ACHN (cell line): ENCODE measurements at regions not wholly inside any gene's neighbourhood (a gene's known extent, or its start where the extent isn't known, plus 50 kb on each side); places are given as distances from the start of the nearest gene placed in this dataset.
A peak's percentile ranks its signal among the peaks of the same experiment; 100 is the strongest.

Experiments
- DNase-seq: peaks from one replicate; pipeline ENCODE4 v3.0.0-alpha.2; 2015
- in situ Hi-C: cut with HindIII; loops from 2 replicates; pipeline ENCODE4 v1.10.0; 2017; ENCODE audit warnings: low sequenced_read_pairs, low pct_ligation_motif_present, low pct_unique_long_range_greater_than_20kb

DNA sequence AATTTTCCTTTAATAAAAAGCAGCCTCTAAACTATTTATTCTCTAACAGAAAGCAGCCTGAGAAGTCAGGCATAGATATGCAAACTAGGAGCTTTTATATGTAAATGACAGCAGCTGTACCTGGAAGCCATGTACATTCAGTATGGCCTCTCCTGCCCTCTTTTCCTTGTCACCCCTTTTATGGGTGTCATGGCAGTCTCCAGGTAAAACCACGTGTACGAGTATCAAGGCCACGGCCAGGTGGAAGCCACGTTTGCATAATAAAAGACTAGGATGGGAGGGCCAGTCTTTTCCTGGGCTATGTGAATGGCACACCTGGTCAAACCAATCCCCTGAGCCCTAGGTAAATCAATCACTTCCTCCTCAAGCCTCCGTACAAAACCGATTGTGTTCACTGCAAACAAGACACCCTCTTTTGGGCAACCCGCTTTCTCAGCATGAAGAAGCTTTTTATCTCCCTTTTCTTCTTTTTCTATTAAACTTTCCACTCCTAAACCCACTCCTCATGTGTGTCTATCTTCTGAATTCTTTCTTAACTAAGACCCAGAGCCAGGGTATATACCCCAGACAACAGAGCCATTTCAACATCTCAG lies 419.5 kb upstream of the CTNND2 start:
- no peak for DNase-seq
- in situ Hi-C loops: no loop called here

DNA sequence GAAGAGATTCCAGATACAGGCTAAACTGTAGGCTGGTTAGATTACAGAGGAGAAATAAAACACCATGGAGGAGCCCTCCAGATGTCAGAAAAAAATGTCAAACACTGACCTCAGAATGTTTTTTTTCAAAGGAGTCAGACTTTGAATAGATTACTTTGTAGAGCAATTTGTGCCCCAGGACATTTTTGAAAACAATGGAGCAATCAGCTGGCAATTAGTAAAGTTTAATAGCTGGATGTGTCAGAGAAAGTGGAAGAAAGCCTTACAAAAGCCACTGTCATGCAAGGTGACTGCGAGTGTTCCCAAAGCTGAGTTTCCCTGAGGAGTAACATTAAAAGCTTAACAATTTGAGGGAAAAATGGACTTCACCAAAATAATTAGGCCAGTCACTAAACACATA lies 417.8 kb upstream of the CTNND2 start:
- in situ Hi-C loops: no loop called here
- no peak for DNase-seq

DNA sequence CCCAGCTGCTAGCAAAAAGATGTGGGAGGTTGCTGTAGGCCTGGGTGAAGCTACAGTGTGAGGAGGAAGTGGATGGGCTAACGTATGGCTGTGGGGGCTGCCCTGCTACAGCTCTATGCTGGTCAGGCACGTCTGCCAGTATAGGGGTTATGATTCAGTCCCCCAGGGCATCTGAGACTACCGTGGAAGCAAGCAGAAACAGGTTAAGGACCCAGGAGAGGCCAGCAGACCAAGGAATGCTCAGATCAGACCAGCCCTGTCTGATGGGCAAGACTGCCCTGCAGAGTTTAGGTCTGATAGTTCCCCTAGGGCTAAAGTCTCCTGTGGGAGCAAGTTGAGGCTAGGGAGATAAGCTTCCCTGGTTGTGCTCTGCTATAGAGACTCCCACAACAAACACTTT lies 416.1 kb upstream of the CTNND2 start:
- in situ Hi-C loops: no loop called here

DNA sequence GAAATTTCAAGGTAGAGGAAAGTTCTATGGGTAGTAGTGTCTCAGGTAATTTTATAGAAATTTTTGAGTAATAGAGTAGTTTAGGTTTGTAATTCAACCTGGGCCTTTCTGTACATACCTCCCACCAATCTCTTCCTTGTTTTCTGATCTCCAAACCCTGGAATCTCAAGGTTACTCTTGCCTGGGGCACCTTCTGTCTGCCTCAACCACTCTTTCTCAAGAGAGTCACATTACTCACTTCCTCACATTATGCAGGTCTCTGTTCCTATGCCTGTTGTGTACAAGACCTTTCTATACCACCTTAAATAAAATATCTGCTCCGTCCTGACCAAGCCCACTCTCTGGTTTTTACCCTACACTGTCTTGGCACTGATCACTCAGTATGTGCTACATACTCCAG lies 412.6 kb upstream of the CTNND2 start:
- DNase-seq: no peak
- in situ Hi-C loops: no loop called here

More for the DNA sequence above, 416.1 kb upstream of the CTNND2 start:
- DNase-seq: no peak

DNA sequence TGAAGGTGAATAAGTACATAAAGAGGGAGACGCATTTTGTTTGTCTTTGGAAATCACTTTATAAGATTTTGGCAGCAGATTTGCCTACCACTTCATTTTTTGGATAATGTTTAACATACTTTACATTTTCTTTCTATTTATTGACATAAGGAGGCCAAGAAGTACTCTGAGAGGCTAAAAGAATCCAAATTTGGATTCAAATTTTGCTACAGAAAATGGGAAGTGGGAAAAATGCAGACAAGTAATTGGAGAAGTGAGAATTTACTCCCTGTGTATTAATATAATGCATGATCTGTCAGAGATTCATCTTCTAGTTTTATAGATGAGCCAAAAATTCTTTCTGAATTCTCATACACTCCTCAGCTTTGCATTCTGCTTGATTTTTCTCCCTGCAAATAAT lies 411.2 kb upstream of the CTNND2 start:
- no peak for DNase-seq
- in situ Hi-C loops: no loop called here

DNA sequence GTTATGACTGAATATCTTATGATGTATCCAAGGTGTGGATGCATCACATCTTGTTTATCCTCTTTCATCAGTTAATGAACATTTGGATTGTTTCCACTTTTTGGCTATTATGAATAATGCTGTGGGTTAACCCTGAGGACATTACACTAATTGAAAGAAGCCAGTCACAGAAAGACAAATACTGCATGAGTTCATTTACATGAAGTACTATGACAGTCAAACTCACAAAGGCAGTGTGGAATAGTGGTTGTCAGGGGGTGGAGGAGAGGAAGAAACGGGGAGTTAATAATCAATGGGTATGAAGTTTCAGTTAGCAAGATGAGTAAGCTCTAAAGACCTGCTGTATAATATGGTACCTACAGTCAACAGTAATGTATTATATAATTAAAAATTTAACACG lies 409.4 kb upstream of the CTNND2 start:
- in situ Hi-C loops: no loop called here
- DNase-seq: no peak

DNA sequence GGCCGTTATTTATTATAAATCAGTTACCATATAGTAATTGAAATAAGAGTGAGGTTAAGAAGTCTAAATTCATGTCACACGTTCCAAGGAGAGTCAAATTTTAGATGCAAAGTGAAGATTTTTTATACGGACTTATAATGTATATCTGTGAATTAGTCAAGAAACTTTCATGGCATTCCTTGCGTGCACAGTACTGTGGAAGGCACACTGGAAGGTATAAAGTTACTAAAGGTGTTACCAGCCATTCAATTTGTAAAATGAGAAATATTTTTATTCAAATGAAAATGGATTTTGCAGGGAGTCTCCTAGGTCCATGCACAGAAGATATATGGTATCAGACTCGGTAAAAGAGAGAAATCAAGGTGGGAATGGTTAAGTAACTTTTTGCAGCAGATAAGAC lies 408.1 kb upstream of the CTNND2 start:
- in situ Hi-C loops: no loop called here
- no peak for DNase-seq

DNA sequence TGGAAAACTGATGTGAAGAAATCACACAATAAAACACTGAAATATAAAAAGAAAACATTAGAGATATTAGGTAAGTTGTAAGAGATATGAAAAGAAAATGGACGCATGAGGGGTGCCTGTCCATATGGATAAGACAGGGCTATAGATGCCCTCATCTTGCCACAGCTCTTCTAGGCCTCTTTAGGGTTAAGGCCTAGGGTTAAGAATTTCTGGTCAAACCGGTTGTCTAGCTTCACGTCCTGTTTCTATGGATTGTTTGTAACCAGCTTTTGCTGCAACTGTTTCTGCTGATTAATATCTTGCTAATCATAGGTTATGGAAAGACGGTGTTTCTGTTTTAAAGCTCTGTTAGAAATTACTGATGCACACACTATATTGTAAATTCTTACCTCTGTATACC lies 389.9 kb upstream of the CTNND2 start:
- in situ Hi-C loops: no loop called here
- DNase-seq: no peak

DNA sequence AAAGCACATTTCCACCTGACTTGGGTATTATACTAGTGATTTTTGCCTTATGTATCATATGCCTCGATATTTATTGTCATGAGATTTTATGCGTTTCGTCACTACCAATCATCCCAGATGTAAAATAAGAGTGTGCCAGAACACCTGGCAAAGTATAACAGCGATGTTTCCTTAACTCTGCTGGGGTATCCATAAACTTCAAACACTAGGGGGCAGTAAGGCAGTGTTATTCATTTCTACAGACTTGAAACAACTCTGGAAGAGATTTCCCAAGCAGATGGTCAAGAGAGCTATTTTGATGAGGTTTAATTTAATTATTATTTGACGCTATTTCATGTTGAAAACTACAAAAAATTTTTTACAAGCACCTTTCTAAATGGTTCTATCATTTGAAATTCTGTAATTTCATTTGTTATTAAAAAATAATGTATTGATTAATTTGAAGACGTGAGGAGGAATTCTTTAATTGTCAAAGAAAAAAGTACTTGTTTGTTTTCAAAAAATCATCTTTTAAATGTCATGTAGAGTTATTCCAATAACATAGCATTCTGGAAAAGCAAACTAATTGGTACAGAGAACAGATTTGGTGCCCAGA lies 388.5 kb upstream of the CTNND2 start:
- peak; percentile 39 for DNase-seq
- in situ Hi-C loops: no loop called here

DNA sequence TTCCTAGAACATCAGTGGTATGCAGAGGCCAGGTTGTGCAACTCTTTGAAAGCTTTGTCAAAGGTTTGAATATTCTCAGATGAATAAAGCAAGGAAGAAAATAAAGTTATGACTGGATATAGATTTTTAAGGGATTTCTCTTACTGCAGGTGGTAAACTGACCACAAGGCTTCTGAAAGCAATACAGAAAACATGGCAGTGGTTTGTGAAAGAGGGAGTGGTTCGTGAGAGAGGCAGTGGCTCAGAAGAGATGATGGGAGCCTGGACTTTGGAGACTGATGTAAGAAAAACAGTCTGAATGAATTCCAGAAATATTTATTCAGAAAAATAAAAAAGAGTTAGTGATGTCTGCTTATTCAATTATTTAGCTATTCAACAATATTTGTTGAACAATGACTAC lies 380.4 kb upstream of the CTNND2 start:
- in situ Hi-C loops: no loop called here
- no peak for DNase-seq

DNA sequence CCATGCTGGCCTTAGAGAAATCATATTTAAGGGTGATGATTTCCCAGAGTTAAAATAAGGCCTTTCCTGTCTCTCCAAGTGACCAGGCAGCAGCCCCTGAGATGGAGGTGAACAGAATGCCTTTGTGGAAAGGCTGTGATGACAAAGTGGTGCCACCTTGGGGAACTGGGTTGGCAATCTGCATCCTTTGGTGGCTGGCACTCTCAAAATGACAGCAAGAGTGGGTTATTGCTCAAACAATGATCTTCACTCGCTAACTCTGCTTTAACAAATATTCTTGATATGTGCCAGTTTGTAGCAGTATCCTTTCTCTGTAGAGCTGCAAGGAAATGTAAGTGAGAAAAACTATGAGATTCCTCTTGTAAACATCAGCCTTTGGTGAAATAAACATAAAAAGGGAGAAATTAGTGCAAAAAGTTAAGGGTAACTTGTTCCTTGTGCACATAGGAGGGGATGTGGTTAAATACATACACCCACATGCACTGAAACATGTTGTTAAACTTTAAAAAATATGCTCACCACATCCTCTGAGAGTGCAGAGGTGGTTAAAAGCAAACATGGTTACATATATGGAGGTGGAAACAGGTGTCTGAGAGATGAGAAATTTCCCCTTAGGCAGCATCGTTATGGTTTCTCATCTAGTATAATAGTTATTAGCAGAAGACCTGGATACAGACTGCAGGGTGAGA lies 373.4 kb upstream of the CTNND2 start:
- DNase-seq: no peak
- in situ Hi-C loops: no loop called here

DNA sequence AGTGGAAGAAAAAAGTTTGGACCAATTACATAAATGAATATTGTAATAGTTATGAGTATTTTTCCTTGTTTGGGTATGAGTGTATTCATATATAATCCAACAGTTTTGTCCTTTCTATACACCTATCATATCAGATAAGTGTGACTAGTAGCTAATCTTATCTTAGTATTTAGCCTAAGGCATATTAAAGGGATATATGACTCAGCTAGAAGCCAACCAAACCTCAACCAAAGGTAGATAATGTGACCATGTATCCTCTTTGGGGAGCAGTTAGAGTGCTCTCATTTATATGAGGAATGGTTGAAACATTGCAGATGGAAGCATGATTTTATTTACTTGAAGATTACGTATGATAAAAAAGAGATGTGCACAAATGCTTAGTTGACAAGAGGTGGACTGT lies 370.0 kb upstream of the CTNND2 start:
- DNase-seq: no peak
- in situ Hi-C loops: no loop called here

DNA sequence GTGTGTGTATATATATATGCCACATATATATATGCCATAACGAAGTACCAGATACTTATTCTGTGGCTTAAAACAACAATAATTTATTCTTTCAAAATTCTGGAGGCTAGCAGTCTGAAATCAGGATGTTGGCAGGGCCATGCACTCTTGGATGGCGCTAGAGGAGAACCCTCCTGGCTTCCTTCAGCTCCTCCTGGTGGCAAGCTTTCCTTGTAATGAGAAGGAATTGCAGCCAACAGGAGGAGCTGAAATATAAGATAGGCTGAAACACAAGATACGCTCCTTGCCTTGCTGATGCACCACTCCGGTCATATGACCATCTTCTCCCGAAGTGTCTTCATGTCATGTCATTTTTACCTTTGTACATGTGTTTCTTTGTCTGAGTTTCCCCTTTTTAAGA lies 368.1 kb upstream of the CTNND2 start:
- in situ Hi-C loops: no loop called here
- peak; percentile 12 for DNase-seq

DNA sequence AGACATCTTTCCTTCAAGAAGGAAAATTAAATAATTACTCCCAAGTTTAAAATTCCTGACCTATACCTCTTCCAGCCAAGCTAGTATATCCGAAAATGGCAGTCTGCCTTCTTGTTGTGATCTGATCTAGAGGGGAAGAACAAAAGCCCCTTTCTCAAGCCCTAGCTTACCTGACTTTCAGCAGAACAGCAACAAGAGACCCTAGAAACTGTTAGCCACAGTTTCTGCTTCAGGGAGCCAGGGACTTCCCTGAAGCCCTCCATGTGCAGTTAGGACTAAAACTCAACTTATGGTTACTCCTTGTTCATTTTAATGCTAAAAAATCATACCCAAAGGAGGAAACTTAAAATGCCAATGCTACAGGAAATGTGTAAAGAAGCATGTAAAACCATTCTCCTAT lies 366.7 kb upstream of the CTNND2 start:
- in situ Hi-C loops: no loop called here
- no peak for DNase-seq

DNA sequence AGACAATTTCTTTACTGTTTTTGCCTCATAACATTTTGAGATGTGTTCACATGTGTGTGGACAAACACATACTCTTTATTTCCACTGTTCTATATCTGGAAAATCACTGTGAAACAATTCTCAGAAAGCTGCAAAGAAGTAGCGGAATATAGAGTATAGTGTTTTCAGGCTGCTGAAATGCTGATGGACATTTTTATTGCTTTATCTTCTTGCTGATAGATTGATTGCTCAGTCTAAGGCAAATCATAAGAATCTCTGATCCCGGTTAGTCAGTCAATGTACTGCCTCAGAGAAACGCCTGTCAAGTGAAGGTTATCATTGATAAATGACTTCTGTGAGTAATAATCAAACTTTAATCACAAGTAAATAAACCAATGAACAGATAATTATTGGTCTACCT lies 364.9 kb upstream of the CTNND2 start:
- in situ Hi-C loops: no loop called here
- DNase-seq: no peak

DNA sequence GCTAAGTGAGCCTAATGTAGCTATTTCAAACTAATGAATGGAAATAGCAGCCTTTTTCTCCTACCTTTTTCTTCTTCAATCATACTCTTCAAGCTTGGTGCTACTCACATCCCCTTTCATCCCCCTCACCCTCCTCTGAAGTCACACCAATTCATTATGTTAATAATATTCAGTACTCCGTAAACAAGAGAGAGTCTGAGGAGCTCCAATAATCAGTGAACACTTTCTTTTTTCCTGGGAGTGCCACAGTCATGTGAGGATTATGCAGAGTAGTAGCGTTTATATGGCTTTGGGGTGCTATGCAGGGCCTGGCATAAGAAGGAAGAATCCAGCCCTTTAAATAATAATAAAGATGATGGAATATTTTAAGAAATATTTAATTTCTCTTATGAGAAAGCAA lies 354.3 kb upstream of the CTNND2 start:
- in situ Hi-C loops: no loop called here
- DNase-seq: no peak

DNA sequence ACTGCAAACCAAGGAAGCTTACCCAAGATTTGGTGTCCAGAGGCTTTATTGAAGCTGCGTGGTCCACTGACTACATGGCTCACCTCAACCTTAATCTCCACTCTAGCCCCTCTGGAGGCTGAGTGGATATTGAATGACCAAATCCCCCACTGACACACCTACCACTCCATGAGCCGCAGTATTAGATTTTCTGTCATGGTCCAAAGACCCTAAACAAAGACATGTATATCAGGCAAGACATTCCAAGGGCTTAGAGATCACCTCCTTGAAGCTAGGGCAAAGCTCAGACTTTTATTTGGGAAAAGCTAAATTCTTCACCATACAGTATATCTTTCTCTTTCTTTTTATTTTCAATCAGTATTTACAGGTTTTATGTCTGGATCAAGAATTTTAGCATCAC lies 346.2 kb upstream of the CTNND2 start:
- in situ Hi-C loops: no loop called here
- DNase-seq: no peak

DNA sequence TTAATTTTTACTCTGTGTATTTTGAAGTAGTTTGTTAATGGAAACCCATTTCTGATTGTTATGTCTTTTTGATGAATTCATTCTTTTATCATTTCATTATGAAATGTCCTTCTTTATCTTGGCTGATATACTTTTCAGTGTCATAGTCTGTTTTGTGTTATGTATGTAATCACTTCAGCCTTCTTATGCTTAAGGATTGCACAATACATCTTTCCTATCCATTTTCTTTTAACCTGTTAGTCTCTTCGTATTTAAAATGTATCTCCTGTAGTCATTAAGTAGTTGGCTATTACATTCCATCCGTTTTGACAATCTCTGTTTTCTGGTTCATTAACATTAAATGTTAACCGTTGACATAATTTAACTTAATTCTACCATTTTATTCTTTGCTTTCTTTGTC lies 344.6 kb upstream of the CTNND2 start:
- in situ Hi-C loops: no loop called here

DNA sequence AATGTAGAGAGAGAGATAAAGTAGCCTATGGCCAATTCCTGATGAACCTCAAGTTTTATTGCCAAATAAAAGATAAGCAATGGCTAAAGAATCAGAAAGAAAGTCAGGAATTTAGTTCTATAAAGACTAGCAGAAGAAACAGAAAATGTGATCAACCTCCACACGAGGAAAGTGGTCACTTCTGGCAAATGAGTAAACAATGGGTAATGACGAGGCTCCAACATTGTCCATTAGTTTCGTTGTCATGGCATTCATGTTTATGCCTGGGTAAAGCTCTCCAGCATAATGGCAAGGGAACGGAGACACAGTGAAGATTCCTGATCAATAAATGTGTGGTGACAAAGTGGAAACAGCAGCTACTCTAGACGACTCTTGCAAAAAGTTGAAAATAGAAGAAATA lies 341.8 kb upstream of the CTNND2 start:
- in situ Hi-C loops: no loop called here

More for the DNA sequence above, 344.6 kb upstream of the CTNND2 start:
- DNase-seq: no peak

DNA sequence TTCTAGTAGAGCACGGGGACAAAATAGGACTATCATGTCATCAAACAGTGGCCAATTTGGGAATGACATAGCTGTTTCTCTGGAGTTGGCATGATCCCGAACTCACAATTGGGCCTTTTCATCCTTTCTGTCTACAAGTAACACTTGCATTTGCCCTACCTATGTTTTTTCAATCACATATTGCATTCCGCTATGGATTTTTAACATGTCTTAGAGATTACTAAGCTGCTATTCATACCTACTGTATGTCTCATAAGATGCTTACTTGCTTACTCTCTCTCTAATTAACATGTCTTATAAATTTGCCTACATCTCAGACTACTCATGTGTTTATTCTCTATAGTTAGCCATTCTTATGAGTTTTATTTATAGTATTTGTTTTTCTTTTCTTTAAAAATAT lies 341.2 kb upstream of the CTNND2 start:
- DNase-seq: no peak
- in situ Hi-C loops: no loop called here

More for the DNA sequence above, 341.8 kb upstream of the CTNND2 start:
- DNase-seq: no peak
